ENCODE measurements at regions not wholly inside any gene's neighbourhood (a gene's known extent, or its start where the extent isn't known, plus 50 kb on each side); places are given as distances from the start of the nearest gene placed in this dataset.

DNA sequence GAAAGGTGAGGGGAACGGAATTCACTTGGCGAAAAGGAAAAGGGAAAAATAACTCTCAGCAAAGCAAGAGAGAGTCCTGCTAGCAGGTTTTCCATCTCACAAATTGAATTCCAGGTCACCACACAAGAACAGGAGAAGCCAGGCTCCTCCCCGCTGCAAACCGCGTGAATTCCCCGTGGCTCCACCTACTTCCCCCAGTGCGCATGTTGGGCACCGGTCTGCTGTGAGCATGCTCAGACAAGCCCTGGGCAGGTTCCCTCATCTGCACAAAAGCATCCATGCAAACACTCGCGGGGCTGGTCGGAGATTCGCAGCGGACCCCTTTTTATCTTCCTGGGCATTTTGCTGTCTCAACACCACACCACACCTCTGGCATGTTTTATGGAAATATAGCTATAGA, 58.5 kb upstream of the S1PR3 start:
- H3K4me3 ChIP-seq, result no peak overlapping the region
- H3K27ac ChIP-seq, result no peak overlapping the region

DNA sequence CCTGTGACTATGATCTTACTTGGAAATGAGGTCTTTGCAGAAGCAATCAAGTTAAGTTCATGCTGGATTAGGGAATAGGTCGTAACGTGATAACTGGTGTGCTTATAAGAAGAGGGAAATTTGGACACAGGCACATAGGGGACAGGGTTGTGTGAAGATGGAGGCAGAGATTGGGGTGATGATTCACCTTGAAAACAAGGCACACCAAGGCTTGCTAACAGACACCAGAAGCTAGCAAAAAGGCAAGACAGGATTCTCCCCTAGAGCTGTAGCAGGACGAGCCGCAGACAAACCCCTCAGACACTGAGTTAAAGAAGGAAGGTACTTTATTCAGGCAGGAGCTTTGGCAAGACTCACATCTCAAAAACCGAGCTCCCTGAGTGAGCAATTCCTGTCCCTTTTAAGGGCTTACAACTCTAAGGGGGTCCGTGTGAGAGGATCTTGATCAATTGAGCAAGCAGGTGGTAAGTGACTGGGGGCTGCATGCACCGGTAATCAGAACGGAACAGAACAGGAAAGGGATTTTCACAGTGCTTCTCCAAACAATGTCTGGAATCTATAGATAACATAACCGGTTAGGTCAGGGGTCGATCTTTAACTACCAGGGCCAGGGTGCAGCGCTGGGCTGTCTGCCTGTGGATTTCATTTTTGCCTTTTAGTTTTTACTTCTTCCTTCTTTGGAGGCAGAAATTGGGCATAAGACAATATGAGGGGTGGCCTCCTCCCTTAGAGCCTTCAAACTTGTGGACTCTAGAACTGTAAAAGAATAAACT, 57.5 kb upstream of the S1PR3 start:
- Histone ChIP-seq H3K27ac (no peak overlapping the region), H3K4me3 (no peak overlapping the region)

DNA sequence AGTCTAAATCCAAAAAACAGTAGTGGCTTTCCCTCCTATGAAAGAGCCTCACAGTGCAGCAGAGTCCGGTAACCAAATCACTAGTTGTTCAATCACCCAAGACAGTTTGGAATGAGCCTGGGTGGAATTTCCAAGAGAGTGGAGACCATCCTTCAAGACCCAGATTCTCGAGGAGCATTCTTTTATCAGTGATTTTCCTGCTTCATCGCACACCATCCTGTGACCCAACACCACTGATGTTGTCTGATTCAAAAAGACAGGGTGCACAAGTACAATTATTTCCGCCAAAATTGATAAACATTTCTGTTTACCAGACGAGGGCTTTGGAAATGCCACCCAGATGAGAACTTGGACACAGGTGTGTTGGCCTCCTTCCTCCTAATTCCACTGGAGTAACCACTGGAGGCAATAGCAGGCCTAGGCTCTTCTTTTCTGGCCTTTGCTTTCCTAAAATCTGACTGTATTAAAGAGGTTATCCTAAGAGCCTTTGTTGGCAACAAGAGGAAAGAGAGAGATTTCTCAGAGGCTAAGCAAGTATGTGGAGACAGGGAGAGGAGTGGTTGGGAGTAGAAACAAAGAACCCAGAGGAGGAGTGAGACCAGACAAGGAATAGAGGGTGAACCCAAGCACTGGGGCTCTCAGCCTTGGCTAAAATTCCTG, 56.3 kb upstream of the S1PR3 start:
- Histone ChIP-seq H3K27ac (no peak overlapping the region), H3K4me3 (no peak overlapping the region)

DNA sequence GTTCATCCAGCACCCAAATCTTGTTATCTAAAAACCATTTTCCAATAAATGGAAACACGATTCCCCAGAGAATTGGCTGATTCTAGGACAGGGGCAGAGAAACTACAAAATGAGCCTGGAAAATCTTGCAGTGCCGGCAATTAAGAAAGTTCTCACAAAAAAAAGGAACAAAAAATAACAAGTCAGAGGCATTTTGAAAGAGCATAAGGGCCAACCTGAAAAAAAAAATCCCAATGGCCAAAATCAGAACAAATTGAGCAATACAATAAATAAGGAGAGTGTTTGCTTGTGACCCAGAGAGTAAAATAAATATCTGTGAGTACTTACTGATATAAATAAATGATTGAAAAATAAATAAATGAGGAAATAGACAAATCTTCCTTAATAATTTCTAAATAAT, 55.1 kb upstream of the S1PR3 start:
- Histone ChIP-seq H3K4me3 (no peak overlapping the region), H3K27ac (no peak overlapping the region)

DNA sequence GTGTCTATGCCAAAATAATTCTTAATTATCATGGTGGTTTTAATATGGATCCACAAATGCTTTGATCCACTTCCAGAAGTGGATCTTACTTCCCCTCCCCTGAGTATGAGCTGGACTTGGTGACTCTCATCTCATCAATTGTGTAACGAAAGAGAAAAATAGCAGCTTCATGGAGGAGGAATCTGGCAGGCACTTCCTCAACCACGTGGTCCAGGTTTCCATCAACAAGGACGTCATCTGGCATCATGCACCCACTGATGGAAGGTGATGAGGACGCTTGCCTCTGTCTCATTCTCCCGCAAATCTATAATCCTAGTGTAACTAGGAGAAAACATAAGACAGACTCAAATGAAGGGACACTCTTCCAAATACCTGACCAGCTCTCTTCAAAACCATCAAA, 54.6 kb upstream of the S1PR3 start:
- H3K27ac ChIP-seq, result no peak overlapping the region
- H3K4me3 ChIP-seq, result no peak overlapping the region

DNA sequence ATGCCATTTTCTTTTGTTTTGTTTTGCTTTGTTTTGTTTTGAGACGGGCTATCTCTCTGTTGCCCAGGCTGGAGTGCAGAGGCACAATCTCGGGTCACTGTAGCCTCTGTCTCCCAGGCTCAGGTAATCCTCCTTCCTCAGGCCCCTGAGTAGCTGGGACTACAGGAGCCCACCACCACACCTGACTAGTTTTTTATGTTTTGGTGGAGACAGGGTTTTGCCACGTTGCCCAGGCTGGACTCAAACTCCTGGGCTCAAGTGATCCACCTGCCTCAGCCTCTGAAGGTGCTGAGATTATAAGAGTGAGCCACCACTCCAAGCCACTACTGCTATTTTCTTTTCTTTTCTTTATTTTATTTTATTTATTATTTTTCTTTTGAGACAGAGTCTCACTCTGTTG, 54.0 kb upstream of the S1PR3 start:
- H3K27ac ChIP-seq, result no peak overlapping the region
- H3K4me3 ChIP-seq, result no peak overlapping the region

DNA sequence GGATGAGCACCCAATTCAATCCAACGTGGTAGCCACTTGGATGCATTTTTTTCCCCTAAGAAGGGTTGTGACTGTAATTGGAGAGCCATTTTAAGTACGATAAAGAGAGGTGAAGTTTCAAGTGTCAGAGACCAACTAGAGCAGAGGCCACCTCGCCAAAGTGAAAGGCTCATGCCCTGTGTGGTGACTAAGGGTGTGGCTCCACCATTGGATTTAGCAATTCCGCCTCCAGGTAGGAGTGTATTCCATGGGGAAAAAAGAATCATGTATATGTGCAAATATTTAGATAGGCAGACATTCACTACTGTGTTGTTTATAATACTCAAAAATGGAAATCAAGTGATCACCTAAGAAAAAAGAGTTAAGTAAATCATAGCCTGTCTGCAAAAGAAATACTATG, 53.1 kb upstream of the S1PR3 start:
- Histone ChIP-seq H3K4me3 (no peak overlapping the region), H3K27ac (no peak overlapping the region)
